NCI-H526 treated with DMSO at 0.1 percent for 48 hours (cell line): ENCODE measurements at regions not wholly inside any gene's neighbourhood (a gene's known extent, or its start where the extent isn't known, plus 50 kb on each side); places are given as distances from the start of the nearest gene placed in this dataset.
"Not testable (repeated sequence)": the region's sequence is repeated elsewhere in the genome, so short reads cannot be mapped to it uniquely, and the experiment has no call there.

Experiments
- DNase-seq: peaks from one replicate; lab custom pipeline; 2025; lab: John Stamatoyannopoulos, UW

DNA sequence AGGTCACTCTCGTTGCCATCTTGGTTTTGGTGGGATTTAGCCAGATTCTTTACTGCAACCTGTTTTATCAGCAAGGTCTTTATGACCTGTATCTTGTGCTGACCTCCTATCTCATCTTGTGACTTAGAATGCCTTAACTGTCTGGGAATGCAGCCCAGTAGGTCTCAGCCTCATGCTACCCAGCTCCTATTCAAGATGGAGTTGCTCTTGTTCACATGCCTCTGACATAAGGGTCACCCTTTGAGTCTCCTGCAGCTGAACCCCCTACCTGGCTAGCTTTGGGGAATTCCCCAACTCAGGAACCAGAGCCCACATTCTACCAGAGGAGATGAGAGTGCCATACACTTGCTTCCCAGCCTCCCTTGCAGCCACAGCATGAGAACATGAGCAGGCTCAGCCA lies 123.0 kb upstream of the ARHGEF3 start:
- not testable (repeated sequence) for DNase-seq

- DNase-seq = no peak
These were observed 121.9 kb upstream of the ARHGEF3 start for GRCh38 chr3:56923526-56924224.

DNA sequence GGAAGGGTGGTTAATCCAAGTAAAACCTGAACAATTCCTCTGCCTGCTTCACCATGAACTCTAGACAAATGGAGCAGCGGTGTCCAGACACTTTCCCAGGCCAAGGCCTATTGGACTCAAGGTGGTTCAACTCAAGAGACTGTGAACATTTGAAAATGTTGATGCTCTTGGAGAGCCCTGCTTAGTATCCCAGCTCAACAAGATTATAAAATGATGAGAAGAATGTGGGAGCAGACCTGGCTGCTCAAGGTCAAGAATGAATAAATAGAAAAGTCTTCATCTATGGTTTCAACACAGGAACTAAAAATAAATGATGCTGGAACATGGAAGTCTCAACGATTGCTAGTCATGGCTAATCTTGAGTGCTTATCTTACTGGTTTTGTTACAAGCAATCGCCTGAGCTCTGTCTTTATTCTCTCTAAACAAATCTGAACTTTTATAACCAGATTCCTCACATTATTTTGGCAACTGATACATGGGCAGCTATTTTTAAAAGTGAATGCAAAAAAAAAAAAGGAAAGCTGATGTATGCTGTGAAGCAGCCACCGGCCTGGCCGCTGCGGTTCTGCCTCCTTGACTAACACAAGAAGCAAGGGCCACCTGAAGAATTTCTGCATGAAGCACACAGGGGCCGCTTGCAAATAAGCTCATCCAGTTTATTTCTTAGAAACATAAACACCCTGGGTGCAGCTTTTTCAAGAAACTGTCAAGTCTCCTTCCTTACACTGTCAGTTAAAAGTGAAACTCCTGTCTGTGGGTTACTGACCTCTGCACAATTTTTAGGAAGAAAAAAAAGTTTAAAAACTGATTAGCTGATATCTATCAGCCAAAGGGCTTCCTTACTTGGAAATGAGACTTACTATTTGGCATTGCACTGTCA lies 120.1 kb upstream of the ARHGEF3 start:
- DNase-seq = no peak

DNA sequence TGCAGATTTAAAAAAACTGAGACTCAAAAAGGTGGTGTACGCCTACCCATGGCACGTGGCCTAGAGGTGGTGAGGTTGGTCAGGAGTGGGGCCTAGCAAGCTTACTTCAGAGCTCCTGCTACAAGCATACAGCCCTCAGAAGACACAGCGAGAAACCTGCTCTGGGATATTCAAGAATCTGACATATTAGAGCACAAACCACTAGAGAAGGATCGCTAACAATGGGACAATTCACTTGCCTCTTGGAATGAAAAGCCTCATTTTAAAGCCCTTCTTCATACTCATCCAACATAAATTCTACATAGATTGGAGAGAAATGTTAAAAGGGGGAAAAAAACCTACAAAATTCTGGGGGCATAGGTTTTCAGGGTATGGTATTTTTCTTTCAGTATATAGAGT lies 118.0 kb upstream of the ARHGEF3 start:
- DNase-seq = no peak

GRCh38 chr3:56919137-56919796 lies 117.5 kb upstream of the ARHGEF3 start:
- DNase-seq = no peak

DNA sequence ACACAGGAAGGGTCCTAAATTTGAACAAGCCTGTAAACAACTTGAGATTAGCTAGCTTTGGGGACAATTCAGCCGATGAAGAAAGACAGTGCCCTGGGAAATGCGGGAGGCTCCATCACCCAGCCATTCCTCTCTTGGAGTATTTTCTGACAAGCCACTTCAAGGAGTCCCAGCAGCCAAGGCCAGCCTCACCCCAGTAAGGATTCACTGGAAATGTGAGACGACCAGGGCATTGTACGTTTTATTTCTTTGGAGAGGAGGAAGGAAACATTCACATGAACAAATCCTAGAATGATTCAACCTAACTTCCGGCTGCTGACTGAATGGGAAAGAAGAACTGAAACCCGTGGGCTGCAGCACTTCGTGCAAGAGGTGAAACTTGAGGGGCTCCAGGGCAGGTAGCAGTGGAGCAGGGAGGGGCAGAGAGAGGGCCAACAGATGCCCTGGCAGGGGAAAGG lies 116.4 kb upstream of the ARHGEF3 start:
- DNase-seq = no peak

GRCh38 chr3:56917361-56918110 lies 115.8 kb upstream of the ARHGEF3 start:
- no peak for DNase-seq

DNA sequence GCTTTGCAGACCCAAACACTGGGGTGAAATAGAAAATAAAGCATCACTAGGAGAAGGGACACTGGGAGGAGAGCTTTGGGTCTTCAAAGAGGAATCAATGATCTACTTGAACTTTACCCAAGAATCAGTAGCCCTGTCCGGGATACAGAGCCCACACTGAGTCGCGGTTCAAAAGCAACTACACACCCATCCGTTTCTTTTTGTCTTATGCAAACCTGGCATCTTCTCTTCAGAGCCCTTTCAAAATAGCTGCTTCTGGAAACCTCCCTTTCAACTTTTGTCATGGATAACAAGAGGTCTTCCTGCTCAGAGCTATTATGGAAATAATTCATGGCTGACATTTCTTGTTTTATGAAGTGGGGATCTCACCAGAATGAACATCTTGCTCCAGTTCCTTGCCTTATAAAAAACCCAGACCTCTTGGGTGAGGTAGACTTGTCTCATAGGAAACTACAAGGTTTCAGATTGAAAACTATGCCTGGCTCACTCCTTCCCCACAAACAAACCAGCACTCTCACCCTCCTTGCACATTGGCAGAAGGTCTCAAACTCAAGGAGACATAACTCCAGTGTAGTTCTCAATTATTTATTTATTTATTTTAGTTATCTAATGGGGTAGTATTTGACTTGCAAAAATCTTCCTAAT lies 115.1 kb upstream of the ARHGEF3 start:
- DNase-seq = no peak

DNA sequence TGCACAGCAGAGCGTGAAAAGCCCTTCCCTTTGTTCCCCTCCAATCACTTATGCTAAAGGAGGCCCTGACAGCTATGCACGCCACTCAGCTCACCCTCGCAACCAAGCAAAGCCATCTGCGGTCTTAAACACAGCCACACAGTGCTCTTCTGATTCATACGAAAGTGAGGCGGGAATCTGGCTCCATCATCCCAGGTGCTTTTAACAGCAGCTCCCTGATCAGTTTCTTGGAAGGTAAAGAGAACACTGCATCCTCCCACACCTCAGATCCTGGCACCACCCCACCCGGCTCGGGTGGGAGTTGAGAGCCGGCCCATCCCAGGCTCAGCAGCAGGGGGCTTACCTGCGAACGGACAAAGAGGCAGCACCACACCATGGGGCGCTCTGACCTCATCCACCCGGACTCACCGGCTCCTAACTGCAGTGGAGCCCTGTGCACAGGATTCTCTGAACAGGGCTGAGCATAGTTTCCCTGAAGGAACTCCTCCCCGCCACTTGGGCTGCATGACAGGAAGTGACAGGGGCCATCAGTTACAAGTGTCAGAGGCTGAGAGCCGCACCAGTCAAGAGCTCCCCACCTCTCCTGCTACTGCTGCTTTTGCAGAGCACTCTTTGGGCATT lies 114.3 kb upstream of the ARHGEF3 start:
- DNase-seq = no peak

- no peak for DNase-seq
These were observed 112.9 kb upstream of the ARHGEF3 start for GRCh38 chr3:56914646-56915045.

- no peak for DNase-seq
These were observed 109.6 kb upstream of the ARHGEF3 start for GRCh38 chr3:56911363-56911762.

GRCh38 chr3:56909349-56909748 lies 107.6 kb upstream of the ARHGEF3 start:
- DNase-seq = no peak

GRCh38 chr3:56908004-56908403 lies 106.3 kb upstream of the ARHGEF3 start:
- no peak for DNase-seq

- no peak for DNase-seq
These were observed 102.9 kb upstream of the ARHGEF3 start for GRCh38 chr3:56904552-56905215.

GRCh38 chr3:56903231-56903782 lies 101.6 kb upstream of the ARHGEF3 start:
- DNase-seq = peak; percentile 2

- DNase-seq = no peak
These were observed 100.9 kb upstream of the ARHGEF3 start for GRCh38 chr3:56902468-56903160.

GRCh38 chr3:56900801-56901200 lies 99.1 kb upstream of the ARHGEF3 start:
- DNase-seq = no peak

GRCh38 chr3:56899851-56900250 lies 98.1 kb upstream of the ARHGEF3 start:
- DNase-seq = no peak

GRCh38 chr3:56899078-56899477 lies 97.3 kb upstream of the ARHGEF3 start:
- DNase-seq = no peak

DNA sequence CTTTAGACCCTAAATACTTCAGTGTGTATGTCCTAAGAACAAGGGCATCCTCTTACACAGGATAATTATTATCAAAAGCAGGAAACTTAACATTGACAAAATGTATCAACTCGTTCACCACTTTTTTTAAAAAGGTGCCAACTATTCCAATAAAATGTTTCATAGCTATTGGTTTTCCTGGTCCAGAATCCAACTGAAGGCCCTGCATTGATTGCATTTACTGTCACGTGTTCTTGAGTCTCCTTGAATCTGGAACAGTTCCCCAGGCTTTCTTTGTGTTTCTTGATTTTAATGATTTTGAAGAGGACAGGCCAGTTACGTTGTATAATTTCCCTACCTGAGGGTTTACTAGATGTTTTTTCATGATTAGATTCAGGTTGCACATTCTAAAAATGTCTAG lies 94.6 kb upstream of the ARHGEF3 start:
- DNase-seq = no peak
